ENCODE measurements at regions not wholly inside any gene's neighbourhood (a gene's known extent, or its start where the extent isn't known, plus 50 kb on each side); places are given as distances from the start of the nearest gene placed in this dataset.

DNA sequence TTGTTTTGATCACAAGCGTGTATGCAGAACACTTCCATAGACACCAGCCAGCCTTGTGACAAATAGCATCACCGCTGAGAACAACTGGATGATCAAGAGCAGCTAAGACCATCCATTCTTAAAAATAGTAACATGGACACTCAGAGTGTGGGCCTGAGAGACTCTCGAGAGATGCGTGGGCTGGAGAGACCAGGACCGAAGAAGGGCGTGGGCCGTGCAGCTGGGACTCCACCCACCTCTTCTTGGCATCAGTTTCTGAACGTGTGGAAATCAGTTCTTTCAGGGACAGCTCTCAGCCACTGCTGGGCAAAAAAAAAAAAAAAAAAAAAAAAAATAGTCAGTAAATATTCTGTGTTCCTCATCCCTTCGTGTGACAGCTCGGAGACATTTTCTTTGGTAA lies 314.5 kb upstream of the CDH4 start:
- DNase-seq, result no peak

DNA sequence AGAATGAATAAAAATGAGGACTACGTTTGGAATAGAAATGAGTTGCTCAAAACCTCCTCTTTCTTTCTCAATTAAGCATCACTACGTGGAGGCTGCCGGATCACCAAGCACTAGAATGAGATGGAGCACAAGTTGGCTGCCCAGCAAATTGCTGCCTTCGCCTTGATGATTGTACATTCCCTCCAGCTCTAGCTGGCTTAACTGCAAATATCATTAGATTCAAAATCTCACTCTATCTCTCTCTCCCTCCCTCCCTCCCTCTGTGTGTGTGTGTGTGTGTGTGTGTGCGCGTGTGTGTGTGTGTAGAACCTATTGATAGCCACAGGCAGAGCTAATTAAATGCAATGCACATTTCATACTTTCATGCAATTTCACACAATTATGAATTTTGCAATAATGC lies 310.7 kb upstream of the CDH4 start:
- DNase-seq, result no peak

DNA sequence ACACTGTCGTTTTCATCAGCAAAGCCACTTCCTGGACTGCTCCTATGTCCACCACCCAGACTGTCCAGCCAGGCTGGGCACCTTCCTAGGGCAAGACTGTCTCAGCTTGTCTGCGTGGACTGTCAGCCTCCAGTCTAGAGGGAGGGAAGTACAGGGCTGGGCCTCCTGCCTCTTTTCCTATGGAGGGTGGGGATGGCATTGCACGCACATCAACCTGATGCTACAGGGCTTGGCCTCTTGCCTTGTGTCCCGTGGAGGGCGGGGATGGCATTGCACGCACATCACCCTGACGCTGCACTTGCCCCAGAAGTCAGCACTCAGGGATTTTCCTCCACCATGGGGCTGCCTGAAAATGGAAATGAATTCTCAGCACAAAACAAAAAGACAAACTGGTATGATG lies 304.2 kb upstream of the CDH4 start:
- DNase-seq, result no peak

DNA sequence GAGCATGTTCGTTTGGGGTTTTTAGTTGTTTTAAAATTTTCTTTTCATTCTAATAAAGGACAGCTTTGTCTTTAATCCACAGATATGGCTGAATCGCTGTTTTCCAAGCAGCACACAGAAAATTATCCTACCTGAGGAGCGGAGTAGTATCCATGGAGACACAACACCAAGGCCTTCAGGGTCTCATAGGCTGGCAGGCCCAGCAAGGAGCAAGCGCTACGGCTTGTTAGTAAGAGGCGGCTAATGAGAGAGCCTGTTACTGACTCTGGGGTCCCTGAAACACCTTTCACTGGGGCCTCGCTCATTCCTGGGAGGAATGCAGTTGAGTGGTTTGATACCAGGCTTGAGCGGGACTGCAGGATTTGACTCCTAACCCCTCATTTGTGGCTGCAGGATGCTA lies 303.8 kb upstream of the CDH4 start:
- DNase-seq, result no peak

DNA sequence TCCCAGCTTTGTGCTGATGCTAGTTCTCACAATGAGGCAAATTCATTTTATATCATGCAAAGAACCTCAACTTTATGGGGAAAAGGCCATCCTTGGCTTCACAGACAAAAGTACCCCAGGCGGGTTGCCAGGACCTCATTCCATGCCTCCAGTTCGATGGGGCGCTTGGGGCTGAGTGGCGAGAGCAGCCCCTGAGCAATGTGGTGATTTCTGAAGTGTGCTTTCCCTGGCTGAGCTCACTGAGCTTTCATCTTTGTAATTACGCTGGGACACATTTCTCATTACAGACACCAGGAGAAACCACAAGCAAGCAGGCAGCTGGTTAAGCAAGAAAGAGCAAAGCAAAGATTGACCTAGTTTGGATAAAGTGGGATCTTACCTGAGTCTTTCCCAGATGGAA lies 301.5 kb upstream of the CDH4 start:
- no peak for DNase-seq

DNA sequence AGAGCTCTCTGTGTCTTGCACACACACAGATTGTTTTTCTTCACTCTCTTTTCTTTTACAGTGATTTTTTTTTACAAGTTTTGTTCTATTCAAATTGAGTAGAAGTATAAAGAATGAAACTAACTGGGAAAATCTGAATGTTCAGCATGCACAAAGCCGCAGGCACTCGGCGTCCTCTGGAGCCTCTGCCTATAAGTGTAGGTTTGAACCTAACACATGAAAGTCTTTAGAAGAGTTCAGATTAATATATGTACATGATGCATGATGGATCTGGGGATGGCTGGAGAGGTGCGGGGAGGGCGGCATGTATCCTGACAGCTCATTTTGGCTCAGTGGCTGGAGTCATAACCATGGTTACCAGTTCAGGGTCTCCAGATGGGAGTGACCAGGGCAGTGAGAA lies 301.1 kb upstream of the CDH4 start:
- DNase-seq, result no peak

DNA sequence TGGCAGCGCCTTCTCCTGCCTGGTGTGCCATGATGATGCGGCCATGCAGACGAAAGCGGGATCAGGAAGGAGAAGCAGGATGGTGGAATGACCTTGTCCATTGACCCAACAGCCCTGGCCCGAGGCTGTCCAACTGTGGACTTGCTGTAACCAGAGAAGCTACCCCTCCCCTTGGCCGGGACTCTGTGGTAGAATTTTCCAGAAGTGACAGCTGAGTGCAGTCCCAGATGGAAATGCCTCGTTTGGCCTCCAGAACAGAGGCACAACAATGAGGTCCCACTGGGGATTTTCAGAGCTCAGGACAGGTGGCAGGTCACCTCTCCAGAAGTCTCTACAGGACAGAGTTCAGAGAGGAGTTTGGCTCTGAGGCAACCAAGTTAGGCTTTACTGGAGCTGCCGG lies 299.2 kb upstream of the CDH4 start:
- no peak for DNase-seq

DNA sequence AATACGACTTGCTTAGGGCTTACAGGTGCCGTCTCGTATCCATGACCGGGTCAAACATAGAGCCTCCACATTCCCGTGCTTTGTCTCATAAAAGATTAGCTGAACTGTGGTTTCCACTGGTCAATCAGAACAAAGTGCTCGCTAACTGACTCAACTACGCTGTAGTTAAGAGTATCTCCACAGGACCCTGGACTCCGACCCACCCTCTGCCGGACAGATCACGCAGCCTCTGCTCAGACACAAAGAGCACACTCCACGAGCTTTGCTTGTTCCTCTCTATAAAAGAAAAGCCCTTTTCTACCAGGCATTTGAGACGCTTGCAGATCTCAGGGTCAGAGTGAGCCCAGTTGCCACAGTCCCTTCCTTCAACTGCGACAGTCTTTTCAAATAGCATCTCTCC lies 298.7 kb upstream of the CDH4 start:
- no peak for DNase-seq

DNA sequence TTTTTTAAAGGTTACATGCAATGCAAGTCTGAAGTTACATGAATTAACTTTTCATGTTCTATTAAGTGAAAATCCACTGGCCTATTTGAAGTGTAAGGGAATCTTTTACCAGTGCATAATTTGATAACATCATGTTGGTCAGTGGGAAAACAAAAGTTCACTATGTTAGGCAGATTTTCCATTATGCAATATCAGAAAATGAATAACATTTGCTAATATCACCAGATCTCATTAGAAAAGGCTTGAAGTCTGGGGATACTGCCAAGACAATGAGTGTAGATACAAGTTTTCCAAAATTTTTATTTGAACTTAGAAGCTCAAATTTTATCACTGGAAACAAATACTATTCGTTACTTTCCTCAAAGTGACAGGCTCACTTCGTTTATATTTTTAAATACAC lies 296.4 kb upstream of the CDH4 start:
- DNase-seq, result no peak

DNA sequence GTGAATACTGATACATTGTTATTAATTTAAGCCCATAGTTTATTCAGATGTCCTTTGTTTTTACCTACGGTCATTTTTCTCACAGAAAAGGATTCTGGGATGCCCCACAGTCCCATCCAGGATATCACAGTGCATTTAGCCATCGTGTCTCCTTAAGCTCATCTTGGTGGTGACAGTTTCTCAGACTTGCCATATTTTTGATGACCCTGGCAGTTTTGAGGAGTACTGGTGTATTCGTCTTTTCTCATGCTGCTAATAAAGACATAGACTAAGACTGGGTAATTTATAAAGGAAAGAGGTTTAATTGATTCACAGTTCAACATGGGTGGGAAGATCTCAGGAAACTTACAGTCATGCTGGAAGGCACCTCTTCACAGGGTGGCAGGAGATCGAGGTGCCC lies 295.9 kb upstream of the CDH4 start:
- DNase-seq, result no peak

DNA sequence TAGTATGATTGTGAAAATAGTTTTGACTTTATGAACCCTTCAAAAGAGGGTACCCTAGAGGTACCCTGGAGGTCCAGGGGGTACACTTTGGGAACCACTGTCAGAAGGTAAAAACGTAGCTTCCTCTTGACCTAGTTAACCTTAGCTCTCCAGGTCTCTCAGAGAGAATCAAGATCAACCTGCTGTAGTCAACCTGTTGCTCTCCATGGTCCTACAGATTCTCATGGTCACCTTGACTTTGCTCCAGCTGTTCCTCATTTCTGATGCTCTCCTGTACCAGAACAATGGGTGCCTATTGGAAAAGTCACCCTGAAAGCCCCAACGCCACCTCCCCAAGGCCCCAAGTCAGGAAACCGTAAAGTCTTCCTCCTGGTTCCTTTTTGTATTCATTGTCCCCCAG lies 294.4 kb upstream of the CDH4 start:
- DNase-seq, result no peak

DNA sequence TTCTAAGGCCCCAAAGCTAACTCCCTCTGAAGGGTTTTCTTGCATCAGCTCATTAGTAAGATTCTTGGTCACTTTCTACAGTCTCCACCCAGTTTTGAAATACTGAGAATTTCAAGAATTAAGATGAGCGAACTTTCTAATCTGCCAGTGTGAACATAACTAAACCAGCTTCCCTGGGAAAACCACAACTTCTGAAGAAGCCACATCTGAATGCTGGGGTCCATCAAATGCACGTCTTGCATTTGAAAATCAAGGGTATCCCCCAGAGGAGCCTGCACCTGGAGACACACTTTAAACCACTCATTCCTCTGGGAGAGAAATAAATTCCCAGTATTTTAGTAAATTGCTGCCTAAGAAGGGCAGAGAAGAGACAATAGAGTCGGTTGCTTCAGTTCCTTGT lies 292.1 kb upstream of the CDH4 start:
- no peak for DNase-seq

DNA sequence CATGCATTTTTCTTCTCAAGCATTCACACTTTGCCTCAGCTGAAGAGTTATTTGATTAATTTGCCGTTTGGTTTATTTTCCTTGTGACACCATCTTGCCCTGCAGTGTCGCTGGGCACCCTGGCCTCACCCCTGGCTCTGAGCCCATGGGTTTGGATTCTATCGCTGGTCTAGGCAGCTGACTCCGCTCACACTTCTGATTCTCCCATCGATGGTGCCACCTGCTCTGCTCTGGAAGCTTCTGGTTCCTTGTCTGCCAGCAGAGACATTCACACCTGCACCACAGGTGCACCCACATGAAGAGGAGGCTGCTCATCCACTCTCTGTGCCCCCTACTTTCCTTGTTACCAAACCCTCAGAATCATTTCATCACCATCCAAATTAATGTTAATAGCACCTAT lies 291.6 kb upstream of the CDH4 start:
- DNase-seq, result no peak

DNA sequence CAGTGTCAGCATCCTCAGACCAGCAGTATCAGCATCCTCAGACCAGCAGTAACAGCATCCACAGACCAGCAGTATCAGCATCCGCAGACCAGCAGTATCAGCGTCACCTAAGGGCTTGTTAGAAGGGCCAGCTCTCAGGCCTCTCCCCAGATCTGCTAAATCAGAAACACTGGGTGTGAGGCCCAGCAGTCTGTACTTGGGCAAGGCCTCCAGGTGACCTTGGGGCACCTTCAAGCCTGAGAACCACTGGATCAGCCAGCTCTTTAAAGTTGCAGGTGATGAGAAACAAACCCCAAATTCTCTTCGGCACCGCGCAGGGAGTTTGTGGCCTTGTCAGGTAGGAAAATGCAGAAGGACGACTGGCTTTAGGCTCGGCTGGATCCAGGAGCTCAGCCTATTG lies 290.5 kb upstream of the CDH4 start:
- no peak for DNase-seq

DNA sequence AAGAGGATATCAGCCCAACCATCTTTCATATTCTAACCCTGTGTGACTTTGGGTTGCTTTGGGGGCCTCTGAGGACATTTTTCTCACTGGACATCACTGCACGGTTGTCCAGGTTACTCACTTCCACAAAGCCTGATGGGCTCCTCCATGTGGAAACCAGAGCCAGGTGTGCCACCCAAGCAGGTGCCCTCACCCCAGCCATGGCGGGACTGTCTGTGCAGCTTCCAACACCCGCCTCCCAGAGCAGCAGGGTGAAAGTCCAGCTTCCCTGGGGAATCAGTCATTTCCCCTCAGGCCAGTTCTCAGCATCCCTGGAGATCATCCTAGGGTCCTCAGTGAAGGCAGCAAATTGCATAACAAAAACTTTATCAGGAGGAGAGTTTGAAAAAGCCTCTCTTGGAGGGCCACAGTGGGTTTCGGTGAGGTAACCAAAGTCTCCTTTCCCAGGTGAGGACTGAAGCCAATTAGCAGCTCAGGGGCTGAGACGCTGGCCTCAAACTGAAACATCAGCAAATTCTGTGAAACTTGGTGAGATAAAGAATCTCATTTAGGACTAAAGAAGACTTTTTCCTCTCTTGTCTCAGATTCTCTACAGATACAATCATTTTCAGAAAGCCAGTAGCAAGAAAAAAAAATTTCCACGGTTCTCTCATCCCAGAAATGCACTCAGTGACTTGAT lies 289.6 kb upstream of the CDH4 start:
- DNase-seq, result no peak

DNA sequence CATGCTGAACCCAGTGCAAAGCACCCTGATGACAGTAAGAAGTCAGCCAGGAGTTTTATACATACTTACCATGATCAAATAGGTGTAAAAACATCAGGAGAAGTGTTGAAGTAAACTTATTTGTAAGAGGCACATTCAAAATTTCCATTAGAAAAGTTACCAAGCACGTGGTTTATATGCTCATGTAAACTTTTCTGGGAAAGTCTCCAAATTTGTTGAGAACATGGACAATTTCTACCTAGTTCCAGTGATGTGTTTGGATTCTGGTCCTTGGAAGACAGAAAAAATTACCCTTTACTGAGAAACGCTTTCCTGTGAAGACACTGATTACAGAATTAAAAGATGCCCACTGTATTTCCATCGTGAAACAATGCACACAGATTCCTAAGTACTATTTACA lies 288.9 kb upstream of the CDH4 start:
- no peak for DNase-seq

DNA sequence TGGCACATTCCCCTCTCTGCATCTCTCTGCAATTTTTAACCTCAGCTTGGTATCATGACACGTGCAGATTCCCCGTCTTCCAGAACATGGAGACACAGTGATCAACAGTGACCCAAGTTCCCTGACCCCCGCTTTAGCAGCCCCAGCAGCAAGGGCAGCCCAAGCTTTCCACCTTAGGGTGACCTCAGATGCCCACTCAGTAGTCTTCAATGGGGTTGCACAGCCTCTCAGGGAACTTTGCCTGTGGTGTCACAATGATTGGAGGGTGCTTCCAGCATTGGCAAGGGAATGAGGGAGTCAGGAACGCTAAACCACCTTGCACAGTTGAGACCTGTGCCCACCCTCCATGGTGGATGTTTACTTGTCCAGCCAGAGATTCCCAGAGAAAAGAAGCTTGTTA lies 287.1 kb upstream of the CDH4 start:
- DNase-seq, result no peak

DNA sequence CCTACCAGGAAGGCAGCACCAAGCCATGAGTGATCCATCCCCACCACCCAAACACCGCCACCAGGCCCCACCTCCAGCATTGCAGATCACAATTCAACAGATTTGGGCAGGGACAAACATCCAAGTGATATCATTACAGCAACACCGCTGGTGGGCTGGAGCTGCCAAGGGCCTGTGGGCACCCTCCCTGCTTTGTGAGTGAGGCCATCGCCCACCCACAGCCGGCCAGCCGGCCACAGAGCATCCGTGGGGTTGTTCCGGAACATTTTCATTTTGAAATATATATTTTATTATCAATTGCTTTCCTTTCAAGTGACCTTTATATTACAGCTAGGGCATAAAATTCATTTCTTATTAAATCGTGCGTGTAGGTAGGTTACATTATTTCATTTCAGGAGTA lies 286.0 kb upstream of the CDH4 start:
- DNase-seq, result no peak

DNA sequence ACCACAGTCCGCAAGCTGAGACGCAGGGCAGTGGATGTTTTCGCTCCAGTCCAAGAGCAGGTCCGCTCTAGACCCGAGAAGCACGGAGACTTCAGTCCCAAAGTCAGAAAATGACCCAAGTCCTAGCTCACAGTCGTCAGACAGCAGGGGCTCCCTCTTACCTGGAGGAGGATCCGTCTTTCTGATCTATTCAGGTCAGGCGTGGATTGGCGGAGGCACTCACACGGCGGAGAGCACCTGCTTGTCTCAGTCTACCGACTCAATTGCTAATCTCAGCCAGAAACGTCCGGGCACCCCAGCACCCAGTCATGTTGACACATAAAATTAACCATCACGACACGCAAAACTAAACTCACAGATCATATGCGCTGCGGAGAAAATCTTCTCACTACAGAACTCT lies 285.3 kb upstream of the CDH4 start:
- no peak for DNase-seq

DNA sequence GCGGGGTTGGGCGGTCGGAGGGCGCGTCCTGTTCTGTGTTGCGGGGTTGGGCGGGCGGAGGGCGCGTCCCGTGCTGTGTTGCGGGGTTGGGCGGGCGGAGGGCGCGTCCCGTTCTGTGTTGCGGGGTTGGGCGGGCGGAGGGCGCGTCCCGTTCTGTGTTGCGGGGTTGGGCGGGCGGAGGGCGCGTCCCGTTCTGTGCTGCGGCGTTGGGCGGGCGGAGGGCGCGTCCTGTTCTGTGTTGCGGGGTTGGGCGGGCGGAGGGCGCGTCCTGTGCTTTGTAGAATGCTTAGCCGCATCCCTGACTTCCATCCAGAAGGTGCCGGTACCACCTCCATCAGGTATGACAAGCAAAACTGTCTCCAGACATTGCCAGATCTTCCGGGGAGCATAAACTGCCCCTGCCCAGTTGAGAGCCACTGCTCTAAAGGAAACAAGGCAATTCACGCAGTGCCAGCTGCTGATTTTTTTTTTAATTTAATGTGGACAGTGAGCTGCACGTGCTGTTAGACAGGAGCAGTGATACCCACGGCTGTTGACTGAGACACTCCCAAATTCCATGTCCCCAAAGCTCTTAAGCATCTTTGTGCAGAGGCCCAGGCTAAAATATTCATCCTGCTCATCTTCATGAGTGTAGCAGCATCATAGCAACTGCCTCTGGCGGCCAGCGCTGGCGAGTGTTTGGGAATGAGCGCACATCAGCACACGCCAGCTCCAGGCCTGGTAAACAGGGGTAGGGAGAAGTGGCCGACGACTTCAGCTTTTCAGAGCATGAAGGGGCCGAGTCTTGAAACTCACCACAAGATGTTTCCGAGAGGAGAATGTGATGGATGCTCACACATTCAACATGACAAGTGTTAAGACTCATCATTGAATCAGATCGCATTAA lies 284.4 kb upstream of the CDH4 start:
- no peak for DNase-seq

DNA sequence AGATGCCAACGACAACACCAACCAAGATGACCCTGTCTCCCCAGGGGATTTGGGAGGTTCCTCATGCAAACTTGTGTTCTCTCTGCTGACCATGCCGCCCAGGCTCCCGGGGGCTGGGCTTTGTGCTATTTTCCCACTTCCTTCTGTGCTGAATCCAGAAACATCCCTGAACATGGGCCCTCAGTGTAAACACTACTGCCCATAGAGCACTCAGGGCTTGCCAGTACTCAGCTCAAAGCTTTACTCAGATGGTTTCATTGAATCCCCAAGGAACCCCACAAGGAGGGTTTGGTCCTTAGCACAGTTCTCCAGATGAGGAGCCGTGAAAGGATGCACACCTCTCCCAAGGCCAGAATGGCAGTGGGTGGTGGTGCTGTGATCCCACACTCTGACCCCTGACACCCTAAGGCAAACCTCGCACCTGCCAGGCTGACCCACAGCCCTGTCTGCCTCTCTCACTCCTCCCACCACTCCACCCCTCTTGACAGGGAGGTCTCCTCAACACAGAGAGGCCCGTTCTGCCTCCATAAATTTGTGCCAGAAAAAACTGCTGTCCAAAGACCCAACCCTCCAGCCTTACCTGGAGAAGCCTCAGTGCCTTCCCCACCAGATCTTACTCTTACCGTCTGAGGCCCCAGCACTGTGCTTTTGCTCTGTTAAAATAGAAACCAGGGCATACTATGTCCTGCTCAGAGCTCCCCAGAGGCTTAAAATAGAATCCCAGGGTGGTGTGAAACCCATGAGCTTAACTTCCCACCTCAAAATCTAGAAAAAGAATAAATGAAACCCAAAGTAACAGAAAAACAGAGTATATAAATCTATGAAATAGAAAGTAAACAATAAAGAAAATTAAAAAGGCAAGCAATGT lies 283.0 kb upstream of the CDH4 start:
- no peak for DNase-seq

DNA sequence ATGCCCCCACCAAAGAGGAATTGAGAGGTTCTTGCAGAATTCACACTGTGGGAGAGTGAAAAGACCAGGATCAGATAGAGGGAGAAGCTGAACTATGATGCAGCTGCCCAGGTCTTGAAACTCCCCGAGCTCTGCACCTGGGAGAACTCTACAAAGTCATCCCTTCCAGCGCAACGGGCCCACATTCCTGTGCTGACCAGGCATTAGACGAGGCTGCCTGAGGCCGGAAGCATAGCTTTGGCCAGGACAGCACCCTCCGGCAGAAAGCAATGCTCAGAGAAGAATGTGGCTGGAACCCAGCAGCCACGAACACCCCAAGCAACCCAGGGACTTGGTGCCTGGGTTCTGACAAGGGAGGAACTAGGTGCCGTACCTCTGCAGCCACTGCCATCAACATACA lies 281.5 kb upstream of the CDH4 start:
- DNase-seq, result no peak

DNA sequence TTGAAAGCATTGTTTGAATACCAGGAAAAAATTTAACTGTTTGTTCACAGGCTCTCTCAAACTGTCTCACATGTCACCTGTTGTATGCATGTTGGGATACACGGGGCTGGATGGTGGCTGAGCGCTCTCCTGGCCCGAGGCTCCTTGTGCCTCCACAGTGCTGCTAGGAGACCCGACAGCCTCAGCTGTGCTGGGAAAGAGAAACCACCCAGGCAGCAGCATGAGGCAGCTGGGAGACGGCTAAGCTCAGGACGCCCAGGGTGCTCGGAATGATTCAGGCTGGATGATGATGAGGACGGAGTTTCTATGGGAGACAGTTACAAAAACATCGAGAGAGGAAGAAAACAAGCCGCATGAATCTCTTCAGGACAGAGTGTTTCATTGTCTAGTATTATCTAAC lies 278.0 kb upstream of the CDH4 start:
- no peak for DNase-seq

DNA sequence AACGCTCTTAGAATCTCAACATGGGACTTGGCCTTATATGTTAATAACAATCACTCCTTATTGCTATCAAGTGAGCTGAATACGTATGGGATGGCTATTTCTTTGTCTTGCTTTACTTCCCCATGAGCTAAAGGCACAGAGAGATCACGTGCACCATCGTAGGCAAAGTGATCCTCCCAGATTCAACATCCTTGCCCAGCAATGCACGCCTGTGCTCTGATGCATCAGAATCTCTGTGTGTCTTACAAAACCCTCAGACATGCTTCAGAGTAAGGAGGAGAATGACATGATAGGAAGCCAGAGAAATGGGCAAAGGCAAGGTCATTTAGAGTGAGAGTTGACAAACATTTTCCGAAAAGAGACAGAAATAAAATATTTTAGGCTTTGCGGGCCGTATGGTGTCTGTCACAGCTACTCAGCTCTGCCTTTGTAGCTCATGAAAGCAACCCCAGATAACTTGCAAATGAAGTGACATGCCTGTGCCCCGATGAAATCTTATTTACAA lies 277.6 kb upstream of the CDH4 start:
- DNase-seq, result no peak

Data from CD4-positive, alpha-beta T cell treated with Interleukin-21 for 1 hour (primary cell).